Sigmoid colon (tissue), 4 donors: ENCODE measurements at regions not wholly inside any gene's neighbourhood (a gene's known extent, or its start where the extent isn't known, plus 50 kb on each side); places are given as distances from the start of the nearest gene placed in this dataset.

ENCODE experiments used
- CTCF ChIP-seq, 4 experiments: fragments of 450-650 bp in 3 of 4; fragments of 200-600 bp in 1 of 4; IDR thresholded peaks; one replicate each; pipeline ENCODE4 v1.5.1; 2016 to 2019; ENCODE audit warnings: antibody characterized with exemption in 4 of 4, mild to moderate bottlenecking in 3 of 4, moderate library complexity in 2 of 4
- POLR2A ChIP-seq, 2 donors: fragments of 450-650 bp; IDR thresholded peaks; one replicate each; pipeline ENCODE4 v1.6.1; 2016; ENCODE audit warnings: antibody characterized with exemption in 2 of 2, mild to moderate bottlenecking in 2 of 2, moderate library complexity in 2 of 2
- POLR2AphosphoS5 ChIP-seq, 4 donors: sonication (generic); formaldehyde crosslinking; IDR thresholded peaks; one replicate each; pipeline ENCODE4 v1.6.1; 2017; ENCODE audit warnings: antibody characterized with exemption in 4 of 4

DNA sequence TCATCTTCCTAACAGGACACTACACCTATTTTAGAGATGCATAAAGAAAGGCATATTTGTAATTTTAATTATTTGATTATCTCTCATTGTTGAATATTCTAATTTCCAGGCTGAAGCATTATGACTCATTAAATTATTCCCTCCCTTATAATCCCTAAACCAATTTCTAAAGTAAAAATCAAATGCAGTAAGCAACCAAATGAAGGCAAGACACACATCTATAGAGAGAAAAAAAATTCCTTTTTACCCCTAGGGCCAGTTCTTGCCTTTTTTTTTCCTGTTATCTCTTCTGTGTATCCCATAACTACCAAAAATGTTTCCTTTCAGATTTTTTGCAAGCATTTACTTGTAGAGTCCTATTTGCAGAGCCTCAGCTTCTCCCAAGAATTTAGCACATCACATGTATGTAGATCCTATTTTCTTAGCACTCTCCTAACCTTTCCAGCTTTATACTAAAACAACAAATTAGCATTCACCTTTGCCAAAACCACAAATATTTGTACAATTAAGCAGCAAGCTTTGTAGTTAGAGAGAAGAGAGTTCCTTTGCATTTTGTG lies 177.9 kb downstream of the SATB1 start:
- TF ChIP-seq POLR2A (IDR thresholded peaks at IDR 0.05) (no peak), CTCF (IDR thresholded peaks at IDR 0.05) (no peak), POLR2AphosphoS5 (IDR thresholded peaks at IDR 0.05) (no peak)
